ENCODE measurements at regions not wholly inside any gene's neighbourhood (a gene's known extent, or its start where the extent isn't known, plus 50 kb on each side); places are given as distances from the start of the nearest gene placed in this dataset.

- no peak overlapping the region for H3K27ac ChIP-seq (ENCODE audit: low read depth, low read length, poor library complexity, severe bottlenecking)
- TF ChIP-seq EZH2 (IDR thresholded peaks at IDR 0.05; ENCODE audit: borderline replicate concordance, low read length), result no peak
- TF ChIP-seq CTCF (IDR thresholded peaks at IDR 0.05; ENCODE audit: low read length), result no peak
- no peaks in the 10 kb centered on the region for H3K27me3 ChIP-seq (ENCODE audit: insufficient read depth, low read length)
- H3K9me2 ChIP-seq (ENCODE audit: low read depth, low read length), result no peaks in the 10 kb centered on the region
- no peaks in the 10 kb centered on the region for H3K79me2 ChIP-seq (ENCODE audit: insufficient read depth, low read length)
- no peak overlapping the region for H3K4me2 ChIP-seq (ENCODE audit: low read length)
- H3K36me3 ChIP-seq (ENCODE audit: insufficient read depth, low read length), result no peaks in the 10 kb centered on the region
- no peaks in the 10 kb centered on the region for H3K9me3 ChIP-seq (ENCODE audit: low read length)
- no peak overlapping the region for H3K4me3 ChIP-seq (ENCODE audit: low read depth, low read length, poor library complexity, severe bottlenecking)
- H2AFZ ChIP-seq (ENCODE audit: low read length), result no peak overlapping the region
- no peaks in the 10 kb centered on the region for H3F3A ChIP-seq (ENCODE audit: insufficient read depth, low read length)
- H3K9ac ChIP-seq (ENCODE audit: low read length), result no peak overlapping the region
- no peaks in the 10 kb centered on the region for H3K4me1 ChIP-seq (ENCODE audit: insufficient read depth, low read length, severe bottlenecking)
- H4K20me1 ChIP-seq (ENCODE audit: insufficient read depth, low read length), result no peaks in the 10 kb centered on the region
These were observed 240.2 kb upstream of the CNTNAP2 start for GRCh38 chr7:145876376-145876775.

- Histone ChIP-seq H3K36me3 (ENCODE audit: insufficient read depth, low read length) (no peaks in the 10 kb centered on the region), H3K27me3 (ENCODE audit: insufficient read depth, low read length) (no peaks in the 10 kb centered on the region), H3K4me2 (ENCODE audit: low read length) (no peak overlapping the region), H3F3A (ENCODE audit: insufficient read depth, low read length) (no peaks in the 10 kb centered on the region), H2AFZ (ENCODE audit: low read length) (no peak overlapping the region), H3K4me3 (ENCODE audit: low read depth, low read length, poor library complexity, severe bottlenecking) (no peak overlapping the region), H3K27ac (ENCODE audit: low read depth, low read length, poor library complexity, severe bottlenecking) (no peak overlapping the region), H3K9me3 (ENCODE audit: low read length) (no peaks in the 10 kb centered on the region), H4K20me1 (ENCODE audit: insufficient read depth, low read length) (no peaks in the 10 kb centered on the region), H3K4me1 (ENCODE audit: insufficient read depth, low read length, severe bottlenecking) (no peaks in the 10 kb centered on the region), H3K79me2 (ENCODE audit: insufficient read depth, low read length) (no peaks in the 10 kb centered on the region), H3K9me2 (ENCODE audit: low read depth, low read length) (no peaks in the 10 kb centered on the region), H3K9ac (ENCODE audit: low read length) (no peak overlapping the region)
- TF ChIP-seq CTCF (IDR thresholded peaks at IDR 0.05; ENCODE audit: low read length) (no peak), EZH2 (IDR thresholded peaks at IDR 0.05; ENCODE audit: borderline replicate concordance, low read length) (no peak)
These were observed 241.3 kb upstream of the CNTNAP2 start for GRCh38 chr7:145875267-145875666.

- TF ChIP-seq CTCF (IDR thresholded peaks at IDR 0.05; ENCODE audit: low read length) (no peak), EZH2 (IDR thresholded peaks at IDR 0.05; ENCODE audit: borderline replicate concordance, low read length) (no peak)
- no peaks in the 10 kb centered on the region for H3K9me2 ChIP-seq (ENCODE audit: low read depth, low read length)
- H3K27ac ChIP-seq (ENCODE audit: low read depth, low read length, poor library complexity, severe bottlenecking), result no peak overlapping the region
- H2AFZ ChIP-seq (ENCODE audit: low read length), result no peak overlapping the region
- no peak overlapping the region for H3K9ac ChIP-seq (ENCODE audit: low read length)
- H3K4me2 ChIP-seq (ENCODE audit: low read length), result no peak overlapping the region
- H3K36me3 ChIP-seq (ENCODE audit: insufficient read depth, low read length), result no peaks in the 10 kb centered on the region
- no peak overlapping the region for H3K4me3 ChIP-seq (ENCODE audit: low read depth, low read length, poor library complexity, severe bottlenecking)
- H3K79me2 ChIP-seq (ENCODE audit: insufficient read depth, low read length), result no peaks in the 10 kb centered on the region
- no peaks in the 10 kb centered on the region for H3K4me1 ChIP-seq (ENCODE audit: insufficient read depth, low read length, severe bottlenecking)
- peaks cover 16% of the 10 kb centered on the region; the same call in 1 of the 2 replicates for H3K9me3 ChIP-seq (ENCODE audit: low read length)
- H3K27me3 ChIP-seq (ENCODE audit: insufficient read depth, low read length), result no peaks in the 10 kb centered on the region
- no peaks in the 10 kb centered on the region for H3F3A ChIP-seq (ENCODE audit: insufficient read depth, low read length)
- no peaks in the 10 kb centered on the region for H4K20me1 ChIP-seq (ENCODE audit: insufficient read depth, low read length)
These were observed 247.7 kb upstream of the CNTNAP2 start for GRCh38 chr7:145868935-145869334.

All from OCI-LY1 (cell line).